Astrocyte of the spinal cord (primary cell): ENCODE measurements at regions not wholly inside any gene's neighbourhood (a gene's known extent, or its start where the extent isn't known, plus 50 kb on each side); places are given as distances from the start of the nearest gene placed in this dataset.

Experiments
- DNase-seq: peaks from one replicate; pipeline ENCODE4 v3.0.0; 2011; ENCODE audit warnings: low read depth, low spot score
- H3K4me3 ChIP-seq: 2 replicates; pipeline ENCODE4 v1.5.1; 2011; ENCODE audit warnings: low read depth, mild to moderate bottlenecking, low read length, moderate library complexity
- CTCF ChIP-seq: IDR thresholded peaks from 2 replicates; pipeline ENCODE4 v1.5.1; 2012; ENCODE audit warnings: low read depth, mild to moderate bottlenecking, low read length, inconsistent platforms
- in situ Hi-C: cut with HindIII; loops from 2 replicates; pipeline ENCODE4 v1.10.0; 2017; ENCODE audit warnings: low sequenced_read_pairs

GRCh38 chr18:1173593-1173992 is 268.9 kb downstream of the ADCYAP1 start:
- in situ Hi-C loops = no loop called here
- no peak for TF ChIP-seq CTCF

GRCh38 chr18:1177232-1177631 is 272.6 kb downstream of the ADCYAP1 start:
- no peak for TF ChIP-seq CTCF
- in situ Hi-C loops = no loop called here
- DNase-seq = no peak
- H3K4me3 ChIP-seq = no peak overlapping the region

More at GRCh38 chr18:1173593-1173992, 268.9 kb downstream of the ADCYAP1 start:
- DNase-seq = no peak
- H3K4me3 ChIP-seq = no peak overlapping the region

GRCh38 chr18:1191341-1191740 is 286.7 kb downstream of the ADCYAP1 start:
- no peak for DNase-seq
- TF ChIP-seq CTCF = no peak
- in situ Hi-C loops = no loop called here
- no peak overlapping the region for H3K4me3 ChIP-seq

- H3K4me3 ChIP-seq = no peak overlapping the region
- DNase-seq = no peak
- no peak for TF ChIP-seq CTCF
- in situ Hi-C loops = no loop called here
Measured at GRCh38 chr18:1213126-1213525, 308.5 kb downstream of the ADCYAP1 start.

GRCh38 chr18:1222880-1223279 is 318.2 kb downstream of the ADCYAP1 start:
- in situ Hi-C loops = no loop called here
- TF ChIP-seq CTCF = no peak
- no peak overlapping the region for H3K4me3 ChIP-seq
- DNase-seq = no peak

- no peak for DNase-seq
- no peak overlapping the region for H3K4me3 ChIP-seq
- no peak for TF ChIP-seq CTCF
- in situ Hi-C loops = no loop called here
Measured at GRCh38 chr18:1227025-1227424, 322.4 kb downstream of the ADCYAP1 start.

GRCh38 chr18:1229634-1230033 is 325.0 kb downstream of the ADCYAP1 start:
- TF ChIP-seq CTCF = no peak
- in situ Hi-C loops = no loop called here
- H3K4me3 ChIP-seq = no peak overlapping the region

More at GRCh38 chr18:1229634-1230033, 325.0 kb downstream of the ADCYAP1 start:
- DNase-seq = no peak
